ENCODE measurements at regions not wholly inside any gene's neighbourhood (a gene's known extent, or its start where the extent isn't known, plus 50 kb on each side); places are given as distances from the start of the nearest gene placed in this dataset.

DNA sequence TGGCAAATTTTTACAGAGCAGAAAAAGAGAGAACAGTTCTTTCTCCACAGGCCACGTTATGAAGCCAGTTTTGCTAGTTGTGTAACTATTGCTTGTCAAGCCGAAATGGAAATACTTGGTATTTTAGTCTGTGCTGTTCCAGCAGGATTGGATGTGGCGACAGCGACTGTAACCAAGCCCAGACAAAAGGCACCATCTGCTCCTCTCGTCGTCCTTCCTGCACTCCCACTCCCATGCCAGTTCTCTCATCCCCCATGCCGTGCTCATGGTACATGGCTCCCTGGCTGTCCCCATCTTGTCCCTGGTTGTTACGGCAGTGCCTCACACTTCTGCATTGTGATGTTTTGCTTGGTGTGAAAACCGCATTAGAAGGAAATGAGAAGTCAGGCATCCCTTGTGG lies 185.7 kb upstream of the FZD8 start:
- TF ChIP-seq, protein P1, sequence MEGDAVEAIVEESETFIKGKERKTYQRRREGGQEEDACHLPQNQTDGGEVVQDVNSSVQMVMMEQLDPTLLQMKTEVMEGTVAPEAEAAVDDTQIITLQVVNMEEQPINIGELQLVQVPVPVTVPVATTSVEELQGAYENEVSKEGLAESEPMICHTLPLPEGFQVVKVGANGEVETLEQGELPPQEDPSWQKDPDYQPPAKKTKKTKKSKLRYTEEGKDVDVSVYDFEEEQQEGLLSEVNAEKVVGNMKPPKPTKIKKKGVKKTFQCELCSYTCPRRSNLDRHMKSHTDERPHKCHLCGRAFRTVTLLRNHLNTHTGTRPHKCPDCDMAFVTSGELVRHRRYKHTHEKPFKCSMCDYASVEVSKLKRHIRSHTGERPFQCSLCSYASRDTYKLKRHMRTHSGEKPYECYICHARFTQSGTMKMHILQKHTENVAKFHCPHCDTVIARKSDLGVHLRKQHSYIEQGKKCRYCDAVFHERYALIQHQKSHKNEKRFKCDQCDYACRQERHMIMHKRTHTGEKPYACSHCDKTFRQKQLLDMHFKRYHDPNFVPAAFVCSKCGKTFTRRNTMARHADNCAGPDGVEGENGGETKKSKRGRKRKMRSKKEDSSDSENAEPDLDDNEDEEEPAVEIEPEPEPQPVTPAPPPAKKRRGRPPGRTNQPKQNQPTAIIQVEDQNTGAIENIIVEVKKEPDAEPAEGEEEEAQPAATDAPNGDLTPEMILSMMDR (IDR thresholded peaks at IDR 0.05), result no peak
- TF ChIP-seq POLR2A (IDR thresholded peaks at IDR 0.05), result no peak

Measured in lower leg skin (tissue), 3 donors.